H1 (cell line): ENCODE measurements at regions not wholly inside any gene's neighbourhood (a gene's known extent, or its start where the extent isn't known, plus 50 kb on each side); places are given as distances from the start of the nearest gene placed in this dataset.

Experiments
- CBX8 ChIP-seq: fragments of 300-800, 300-1000 bp; sonication (generic); IDR thresholded peaks from 2 replicates; pipeline ENCODE4 v1.7.1; 2016; ENCODE audit warnings: low read depth, low read length, borderline replicate concordance
- CHD2 ChIP-seq: IDR thresholded peaks from 2 replicates; pipeline ENCODE4 v1.6.1; 2012; ENCODE audit warnings: low read length, improper control_type of control experiment
- MAFK ChIP-seq: IDR thresholded peaks from 2 replicates; pipeline ENCODE4 v1.6.1; 2012; ENCODE audit warnings: low read depth, mild to moderate bottlenecking, improper control_type of control experiment, low read length
- TEAD4 ChIP-seq: IDR thresholded peaks from 2 replicates; pipeline ENCODE4 v1.6.1; 2012; ENCODE audit warnings: low read depth, low read length, inconsistent platforms, mixed read lengths
- TF ChIP-seq, protein P1 (sequence below): fragments of 300-600 bp; sonication (generic); IDR thresholded peaks from 2 replicates; pipeline ENCODE4 v1.7.1; 2012; ENCODE audit warnings: low read length, moderate library complexity, mild to moderate bottlenecking, inconsistent platforms; ENCODE audit not compliant: insufficient replicate concordance

DNA sequence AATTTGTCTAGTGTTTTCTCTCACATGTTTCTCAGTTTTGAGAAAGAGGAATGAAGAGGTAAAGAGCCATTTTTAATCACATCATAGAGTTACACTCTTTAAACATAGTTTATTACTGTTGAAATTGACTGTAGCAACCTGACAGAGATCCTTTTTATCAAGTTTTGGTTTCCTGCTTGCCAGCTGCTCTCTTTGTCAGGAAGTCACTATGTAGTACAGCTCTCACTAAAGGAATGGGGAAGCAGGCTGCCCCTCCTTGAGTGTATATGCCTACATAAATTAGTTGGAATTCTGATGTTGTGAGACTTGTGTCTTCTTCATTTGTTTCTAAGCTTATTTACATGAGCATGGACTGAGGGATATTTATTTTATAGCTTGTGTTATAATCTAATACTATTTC lies 1274.0 kb upstream of the CELF2 start (continued):
- TF ChIP-seq, protein P1, sequence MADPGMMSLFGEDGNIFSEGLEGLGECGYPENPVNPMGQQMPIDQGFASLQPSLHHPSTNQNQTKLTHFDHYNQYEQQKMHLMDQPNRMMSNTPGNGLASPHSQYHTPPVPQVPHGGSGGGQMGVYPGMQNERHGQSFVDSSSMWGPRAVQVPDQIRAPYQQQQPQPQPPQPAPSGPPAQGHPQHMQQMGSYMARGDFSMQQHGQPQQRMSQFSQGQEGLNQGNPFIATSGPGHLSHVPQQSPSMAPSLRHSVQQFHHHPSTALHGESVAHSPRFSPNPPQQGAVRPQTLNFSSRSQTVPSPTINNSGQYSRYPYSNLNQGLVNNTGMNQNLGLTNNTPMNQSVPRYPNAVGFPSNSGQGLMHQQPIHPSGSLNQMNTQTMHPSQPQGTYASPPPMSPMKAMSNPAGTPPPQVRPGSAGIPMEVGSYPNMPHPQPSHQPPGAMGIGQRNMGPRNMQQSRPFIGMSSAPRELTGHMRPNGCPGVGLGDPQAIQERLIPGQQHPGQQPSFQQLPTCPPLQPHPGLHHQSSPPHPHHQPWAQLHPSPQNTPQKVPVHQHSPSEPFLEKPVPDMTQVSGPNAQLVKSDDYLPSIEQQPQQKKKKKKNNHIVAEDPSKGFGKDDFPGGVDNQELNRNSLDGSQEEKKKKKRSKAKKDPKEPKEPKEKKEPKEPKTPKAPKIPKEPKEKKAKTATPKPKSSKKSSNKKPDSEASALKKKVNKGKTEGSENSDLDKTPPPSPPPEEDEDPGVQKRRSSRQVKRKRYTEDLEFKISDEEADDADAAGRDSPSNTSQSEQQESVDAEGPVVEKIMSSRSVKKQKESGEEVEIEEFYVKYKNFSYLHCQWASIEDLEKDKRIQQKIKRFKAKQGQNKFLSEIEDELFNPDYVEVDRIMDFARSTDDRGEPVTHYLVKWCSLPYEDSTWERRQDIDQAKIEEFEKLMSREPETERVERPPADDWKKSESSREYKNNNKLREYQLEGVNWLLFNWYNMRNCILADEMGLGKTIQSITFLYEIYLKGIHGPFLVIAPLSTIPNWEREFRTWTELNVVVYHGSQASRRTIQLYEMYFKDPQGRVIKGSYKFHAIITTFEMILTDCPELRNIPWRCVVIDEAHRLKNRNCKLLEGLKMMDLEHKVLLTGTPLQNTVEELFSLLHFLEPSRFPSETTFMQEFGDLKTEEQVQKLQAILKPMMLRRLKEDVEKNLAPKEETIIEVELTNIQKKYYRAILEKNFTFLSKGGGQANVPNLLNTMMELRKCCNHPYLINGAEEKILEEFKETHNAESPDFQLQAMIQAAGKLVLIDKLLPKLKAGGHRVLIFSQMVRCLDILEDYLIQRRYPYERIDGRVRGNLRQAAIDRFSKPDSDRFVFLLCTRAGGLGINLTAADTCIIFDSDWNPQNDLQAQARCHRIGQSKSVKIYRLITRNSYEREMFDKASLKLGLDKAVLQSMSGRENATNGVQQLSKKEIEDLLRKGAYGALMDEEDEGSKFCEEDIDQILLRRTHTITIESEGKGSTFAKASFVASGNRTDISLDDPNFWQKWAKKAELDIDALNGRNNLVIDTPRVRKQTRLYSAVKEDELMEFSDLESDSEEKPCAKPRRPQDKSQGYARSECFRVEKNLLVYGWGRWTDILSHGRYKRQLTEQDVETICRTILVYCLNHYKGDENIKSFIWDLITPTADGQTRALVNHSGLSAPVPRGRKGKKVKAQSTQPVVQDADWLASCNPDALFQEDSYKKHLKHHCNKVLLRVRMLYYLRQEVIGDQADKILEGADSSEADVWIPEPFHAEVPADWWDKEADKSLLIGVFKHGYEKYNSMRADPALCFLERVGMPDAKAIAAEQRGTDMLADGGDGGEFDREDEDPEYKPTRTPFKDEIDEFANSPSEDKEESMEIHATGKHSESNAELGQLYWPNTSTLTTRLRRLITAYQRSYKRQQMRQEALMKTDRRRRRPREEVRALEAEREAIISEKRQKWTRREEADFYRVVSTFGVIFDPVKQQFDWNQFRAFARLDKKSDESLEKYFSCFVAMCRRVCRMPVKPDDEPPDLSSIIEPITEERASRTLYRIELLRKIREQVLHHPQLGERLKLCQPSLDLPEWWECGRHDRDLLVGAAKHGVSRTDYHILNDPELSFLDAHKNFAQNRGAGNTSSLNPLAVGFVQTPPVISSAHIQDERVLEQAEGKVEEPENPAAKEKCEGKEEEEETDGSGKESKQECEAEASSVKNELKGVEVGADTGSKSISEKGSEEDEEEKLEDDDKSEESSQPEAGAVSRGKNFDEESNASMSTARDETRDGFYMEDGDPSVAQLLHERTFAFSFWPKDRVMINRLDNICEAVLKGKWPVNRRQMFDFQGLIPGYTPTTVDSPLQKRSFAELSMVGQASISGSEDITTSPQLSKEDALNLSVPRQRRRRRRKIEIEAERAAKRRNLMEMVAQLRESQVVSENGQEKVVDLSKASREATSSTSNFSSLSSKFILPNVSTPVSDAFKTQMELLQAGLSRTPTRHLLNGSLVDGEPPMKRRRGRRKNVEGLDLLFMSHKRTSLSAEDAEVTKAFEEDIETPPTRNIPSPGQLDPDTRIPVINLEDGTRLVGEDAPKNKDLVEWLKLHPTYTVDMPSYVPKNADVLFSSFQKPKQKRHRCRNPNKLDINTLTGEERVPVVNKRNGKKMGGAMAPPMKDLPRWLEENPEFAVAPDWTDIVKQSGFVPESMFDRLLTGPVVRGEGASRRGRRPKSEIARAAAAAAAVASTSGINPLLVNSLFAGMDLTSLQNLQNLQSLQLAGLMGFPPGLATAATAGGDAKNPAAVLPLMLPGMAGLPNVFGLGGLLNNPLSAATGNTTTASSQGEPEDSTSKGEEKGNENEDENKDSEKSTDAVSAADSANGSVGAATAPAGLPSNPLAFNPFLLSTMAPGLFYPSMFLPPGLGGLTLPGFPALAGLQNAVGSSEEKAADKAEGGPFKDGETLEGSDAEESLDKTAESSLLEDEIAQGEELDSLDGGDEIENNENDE = no peak
- TF ChIP-seq CBX8 (no peak), TEAD4 (no peak), MAFK (no peak), CHD2 (no peak)
